A673 (cell line): ENCODE measurements at regions not wholly inside any gene's neighbourhood (a gene's known extent, or its start where the extent isn't known, plus 50 kb on each side); places are given as distances from the start of the nearest gene placed in this dataset.

Experiments
- BruUV-seq: library from RNA; stranded (reverse); fragments of 400-500 nt; replicated peaks from 2 replicates; lab custom pipeline; 2021; lab: Mats Ljungman, UMichigan
- CTCF ChIA-PET: fragments of 300-600 bp; sonication (Branson Sonifier 250); formaldehyde crosslinking; loops from one replicate; lab custom pipeline; 2022; ENCODE audit warnings: antibody characterized with exemption; lab: Charles Lee
- POLR2A ChIA-PET: fragments of 300-600 bp; sonication (Branson Sonifier 250); formaldehyde crosslinking; loops from one replicate; lab custom pipeline; 2022; ENCODE audit warnings: antibody characterized with exemption; ENCODE audit not compliant: low non-redundant PET; lab: Charles Lee
- DNase-seq: peaks from one replicate; pipeline ENCODE4 v3.0.0-alpha.2; 2015; ENCODE audit warnings: low spot score
- H3K27ac ChIP-seq: fragments of 200-600 bp; sonication (generic); 2 replicates; pipeline ENCODE4 v1.5.1; 2016; ENCODE audit warnings: mixed run types, low read depth, mild to moderate bottlenecking, mixed read lengths, antibody characterized with exemption, low read length; ENCODE audit not compliant: poor library complexity, severe bottlenecking
- H3K27me3 ChIP-seq: fragments of 200-600 bp; sonication (generic); replicated peaks from 2 replicates; pipeline ENCODE4 v1.6.1; 2017; ENCODE audit warnings: mixed run types, low read depth, mild to moderate bottlenecking, mixed read lengths, antibody characterized with exemption, low read length; ENCODE audit not compliant: insufficient read depth, poor library complexity
- H3K36me3 ChIP-seq: fragments of 200-600 bp; sonication (generic); 2 replicates; pipeline ENCODE4 v1.6.1; 2016; ENCODE audit warnings: mixed run types, mild to moderate bottlenecking, mixed read lengths, antibody characterized with exemption, low read length; ENCODE audit not compliant: insufficient read depth, poor library complexity, severe bottlenecking
- H3K4me1 ChIP-seq: fragments of 200-600 bp; sonication (generic); 2 replicates; pipeline ENCODE4 v1.6.1; 2017; ENCODE audit warnings: mixed run types, mild to moderate bottlenecking, mixed read lengths, antibody characterized with exemption, low read length; ENCODE audit not compliant: insufficient read depth, poor library complexity, severe bottlenecking
- H3K4me3 ChIP-seq: fragments of 200-600 bp; sonication (generic); 2 replicates; pipeline ENCODE4 v1.5.1; 2016; ENCODE audit warnings: low read depth, mixed run types, mild to moderate bottlenecking, mixed read lengths, low read length; ENCODE audit not compliant: poor library complexity, severe bottlenecking
- H3K9me3 ChIP-seq: fragments of 200-600 bp; sonication (generic); 2 replicates; pipeline ENCODE4 v1.6.1; 2016; ENCODE audit warnings: mixed run types, low read depth, mild to moderate bottlenecking, mixed read lengths, antibody characterized with exemption, low read length; ENCODE audit not compliant: poor library complexity, severe bottlenecking
- EZH2 ChIP-seq: fragments of 200-600 bp; sonication (generic); IDR thresholded peaks from 2 replicates; pipeline ENCODE4 v1.6.1; 2017; ENCODE audit warnings: borderline replicate concordance, low read depth, mild to moderate bottlenecking, mixed read lengths, antibody characterized with exemption, low read length; ENCODE audit not compliant: poor library complexity, severe bottlenecking
- intact Hi-C: fragments of 100-400 bp; cut with micrococcal nuclease; formaldehyde crosslinking; loops from one replicate; pipeline ENCODE4 v1.10.0; 2022; ENCODE audit not compliant: unreplicated experiment
- TF ChIP-seq, protein P1 (sequence below): fragments of 300-800, 200-600 bp; sonication (generic); conservative IDR thresholded peaks from 2 replicates; pipeline ENCODE4 v1.5.1; 2017; ENCODE audit warnings: low read depth, mild to moderate bottlenecking, antibody characterized with exemption, low read length, moderate library complexity, mixed read lengths

DNA sequence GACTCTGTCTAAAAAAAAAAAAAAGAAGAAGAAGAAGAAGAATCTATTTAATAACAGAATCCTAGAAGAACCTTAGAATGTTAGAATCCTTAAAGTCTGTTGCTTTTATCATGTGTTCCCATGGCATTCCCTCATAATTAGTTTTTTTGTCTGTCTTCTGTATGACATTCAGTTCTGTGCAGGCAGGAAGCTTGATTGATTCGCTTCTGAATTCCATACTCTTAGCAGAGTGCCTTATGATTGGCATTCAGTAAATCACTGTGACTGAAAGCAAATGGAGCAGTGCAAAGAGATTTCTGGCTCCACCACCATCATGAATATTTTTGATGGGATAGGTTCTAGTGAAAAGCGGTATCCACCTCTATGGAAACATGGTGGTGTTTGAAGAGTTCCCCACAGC, 1065.9 kb upstream of the RBFOX1 start:
- TF ChIP-seq EZH2: no peak
- TF ChIP-seq, protein P1, sequence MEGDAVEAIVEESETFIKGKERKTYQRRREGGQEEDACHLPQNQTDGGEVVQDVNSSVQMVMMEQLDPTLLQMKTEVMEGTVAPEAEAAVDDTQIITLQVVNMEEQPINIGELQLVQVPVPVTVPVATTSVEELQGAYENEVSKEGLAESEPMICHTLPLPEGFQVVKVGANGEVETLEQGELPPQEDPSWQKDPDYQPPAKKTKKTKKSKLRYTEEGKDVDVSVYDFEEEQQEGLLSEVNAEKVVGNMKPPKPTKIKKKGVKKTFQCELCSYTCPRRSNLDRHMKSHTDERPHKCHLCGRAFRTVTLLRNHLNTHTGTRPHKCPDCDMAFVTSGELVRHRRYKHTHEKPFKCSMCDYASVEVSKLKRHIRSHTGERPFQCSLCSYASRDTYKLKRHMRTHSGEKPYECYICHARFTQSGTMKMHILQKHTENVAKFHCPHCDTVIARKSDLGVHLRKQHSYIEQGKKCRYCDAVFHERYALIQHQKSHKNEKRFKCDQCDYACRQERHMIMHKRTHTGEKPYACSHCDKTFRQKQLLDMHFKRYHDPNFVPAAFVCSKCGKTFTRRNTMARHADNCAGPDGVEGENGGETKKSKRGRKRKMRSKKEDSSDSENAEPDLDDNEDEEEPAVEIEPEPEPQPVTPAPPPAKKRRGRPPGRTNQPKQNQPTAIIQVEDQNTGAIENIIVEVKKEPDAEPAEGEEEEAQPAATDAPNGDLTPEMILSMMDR: no peak
- Histone ChIP-seq H3K27ac (no peak overlapping the region), H3K36me3 (no peaks in the 10 kb centered on the region), H3K27me3 (no peaks in the 10 kb centered on the region), H3K4me3 (no peak overlapping the region), H3K4me1 (no peaks in the 10 kb centered on the region), H3K9me3 (no peaks in the 10 kb centered on the region)
- CTCF ChIA-PET: no interaction called here
- POLR2A ChIA-PET: no interaction called here
- no TSS peak for BruUV-seq
- DNase-seq: no peak
- intact Hi-C loops: no loop called here

DNA sequence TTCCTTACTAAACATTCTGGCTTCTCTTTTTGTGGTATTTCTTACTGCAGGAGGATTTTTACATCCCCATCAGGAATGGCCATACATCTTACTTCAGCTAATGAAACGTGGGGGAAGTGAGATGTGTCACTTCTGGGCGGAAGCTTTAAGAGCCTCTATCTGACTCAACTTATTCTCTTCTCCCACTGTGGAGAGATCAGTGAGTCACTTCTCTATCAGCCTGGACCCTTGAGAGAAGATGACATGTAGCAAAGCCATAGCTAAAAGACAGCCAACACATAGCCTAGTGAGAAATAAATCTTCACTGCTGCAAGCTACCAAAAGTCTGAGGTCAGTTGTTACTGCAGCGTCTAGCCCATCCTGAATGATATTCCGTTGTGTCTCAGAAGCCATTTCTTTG, 1066.7 kb upstream of the RBFOX1 start:
- BruUV-seq: no TSS peak
- no peak overlapping the region for H3K4me3 ChIP-seq
- no peaks in the 10 kb centered on the region for H3K36me3 ChIP-seq
- H3K9me3 ChIP-seq: peaks cover 2% of the 10 kb centered on the region
- H3K4me1 ChIP-seq: no peaks in the 10 kb centered on the region
- no peak overlapping the region for H3K27ac ChIP-seq
- H3K27me3 ChIP-seq: no peaks in the 10 kb centered on the region
- peak; percentile 11 for DNase-seq
- intact Hi-C loops: no loop called here
- POLR2A ChIA-PET: no interaction called here
- CTCF ChIA-PET: no interaction called here
- TF ChIP-seq, protein P1: no peak
- no peak for TF ChIP-seq EZH2

DNA sequence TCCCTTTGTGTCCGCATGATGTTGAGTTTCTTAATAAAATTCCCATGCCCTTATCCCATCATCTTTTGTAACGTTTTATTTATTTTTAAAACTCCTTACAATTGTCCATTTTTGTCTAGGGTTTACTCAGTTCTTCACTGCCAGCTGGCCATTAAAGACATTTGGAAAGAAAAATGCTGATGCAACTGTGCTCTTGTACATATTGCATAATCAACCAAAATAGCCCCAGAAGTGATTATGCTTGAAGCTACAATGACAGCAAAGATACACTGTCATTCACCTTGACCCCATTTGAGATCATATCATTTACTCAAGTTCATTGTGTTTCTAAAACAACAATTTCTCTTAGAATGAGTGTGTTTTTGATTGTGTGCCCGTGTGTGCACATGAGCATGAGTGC, 1074.6 kb upstream of the RBFOX1 start:
- ChIA-PET POLR2A (no interaction called here), CTCF (no interaction called here)
- H3K4me1 ChIP-seq: no peaks in the 10 kb centered on the region
- intact Hi-C loops: no loop called here
- no TSS peak for BruUV-seq
- TF ChIP-seq EZH2: no peak
- TF ChIP-seq, protein P1: no peak
- no peaks in the 10 kb centered on the region for H3K36me3 ChIP-seq
- H3K4me3 ChIP-seq: no peak overlapping the region
- H3K27ac ChIP-seq: no peak overlapping the region
- H3K9me3 ChIP-seq: peaks cover 12% of the 10 kb centered on the region
- H3K27me3 ChIP-seq: no peaks in the 10 kb centered on the region
- no peak for DNase-seq
